ENCODE measurements at regions not wholly inside any gene's neighbourhood (a gene's known extent, or its start where the extent isn't known, plus 50 kb on each side); places are given as distances from the start of the nearest gene placed in this dataset.

GRCh38 chr9:11366585-11367129 is 753.9 kb upstream of the PTPRD start:
- TF ChIP-seq CTCF (conservative IDR thresholded peaks at IDR 0.05; ENCODE audit: low read depth, low read length) (no peak), EZH2 (IDR thresholded peaks at IDR 0.05; ENCODE audit: borderline replicate concordance, low read depth, low read length, poor library complexity, severe bottlenecking) (no peak)
